Activated naive CD4-positive, alpha-beta T cell treated with anti-CD3 and anti-CD28 coated beads, Interleukin-2, amount 50 U/mL, for 16 hours (primary cell): ENCODE measurements at regions not wholly inside any gene's neighbourhood (a gene's known extent, or its start where the extent isn't known, plus 50 kb on each side); places are given as distances from the start of the nearest gene placed in this dataset.

Source experiments
- DNase-seq: peaks from one replicate; pipeline ENCODE4 v3.0.0-alpha.2; 2020

DNA sequence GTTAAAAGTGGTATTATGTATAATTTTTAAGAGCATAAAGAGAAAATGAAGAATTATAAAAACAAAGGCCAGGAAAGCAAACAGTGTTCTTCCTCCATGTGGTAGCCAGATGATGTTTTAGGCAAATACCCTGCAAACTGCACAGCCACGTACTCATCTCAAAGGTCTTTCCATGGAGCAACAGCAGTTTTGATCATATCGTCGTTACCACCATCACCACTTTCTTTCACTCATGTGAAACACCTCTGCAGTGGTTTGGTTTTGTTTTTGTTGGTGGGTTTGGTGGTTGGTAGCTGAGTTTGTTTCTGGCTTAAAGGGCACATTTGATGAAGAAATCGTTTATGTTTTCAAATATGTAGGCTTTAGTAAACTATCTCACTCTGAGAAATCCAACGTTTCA, 229.9 kb upstream of the AMELY start:
- no peak for DNase-seq
